Heart left ventricle (tissue), 13 donors: ENCODE measurements at regions not wholly inside any gene's neighbourhood (a gene's known extent, or its start where the extent isn't known, plus 50 kb on each side); places are given as distances from the start of the nearest gene placed in this dataset.

ENCODE experiments used
- POLR2A ChIP-seq, 2 donors: fragments of 450-650 bp; IDR thresholded peaks; one replicate each; pipeline ENCODE4 v1.6.1; 2017; ENCODE audit warnings: antibody characterized with exemption in 2 of 2, mild to moderate bottlenecking in 2 of 2, moderate library complexity in 2 of 2
- TF ChIP-seq, protein P1 (sequence below), 12 donors: fragments of 200-600 bp; sonication (generic) in 4 of 12; IDR thresholded peaks; one replicate each; pipeline versions ENCODE4 v1.5.0 to v1.8.0; 2018 to 2022; ENCODE audit warnings: antibody characterized with exemption in 12 of 12, mild to moderate bottlenecking in 5 of 12
- donor health status: ischemic (EF 13 %, LVEDD 7.1; RV severe dilation, severe dysfunction).
- donor health status: DM: no; HTN: yes; CAD: no.
- donor health status: DM: no; HTN: no; CAD: no.
- donor health status: ischemic (EF 25% LVEDD 6.9; RV normal size, moderate dysfunction).
- donor health status: ischemic (EF 25% LVEDD 5.7; RV mildly dilated, moderate dysfunction).
- donor health status: ischemic (EF 35%, LVEDD 5.7; RV mildly dilated, moderate dysfunction).
- donor health status: nonischemic (EF 11% LVEDD 7.7; RV severe dilation, severe dysfunction).
- donor health status: DM: yes; HTN: yes; CAD: no.
- donor health status: PGD.
- donor health status: ischemic (EF 29% LVEDD 5.4; RV normal size, mild dysfunction).
- donor health status: nonischemic (EF 23%, LVEDD 6.1; RV moderate dilation, normal function).

DNA sequence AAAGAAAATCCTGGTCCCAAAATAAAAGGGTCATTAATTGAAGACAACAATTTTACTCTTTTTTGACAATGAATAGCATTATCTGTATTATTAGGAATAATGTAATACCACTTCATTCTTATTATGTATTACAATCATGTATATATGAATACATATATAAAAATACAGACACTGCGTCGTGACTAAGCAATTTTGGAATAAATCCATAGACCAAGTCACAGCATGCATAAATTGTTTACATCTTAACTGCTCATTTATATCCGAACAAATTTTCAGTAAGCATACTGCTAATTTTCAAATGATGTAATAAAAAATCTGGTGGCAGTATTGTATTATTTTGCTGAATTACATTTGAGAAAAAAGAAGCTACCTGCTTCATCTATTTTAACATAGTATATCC, 321.6 kb upstream of the PITX2 start:
- TF ChIP-seq, protein P1, sequence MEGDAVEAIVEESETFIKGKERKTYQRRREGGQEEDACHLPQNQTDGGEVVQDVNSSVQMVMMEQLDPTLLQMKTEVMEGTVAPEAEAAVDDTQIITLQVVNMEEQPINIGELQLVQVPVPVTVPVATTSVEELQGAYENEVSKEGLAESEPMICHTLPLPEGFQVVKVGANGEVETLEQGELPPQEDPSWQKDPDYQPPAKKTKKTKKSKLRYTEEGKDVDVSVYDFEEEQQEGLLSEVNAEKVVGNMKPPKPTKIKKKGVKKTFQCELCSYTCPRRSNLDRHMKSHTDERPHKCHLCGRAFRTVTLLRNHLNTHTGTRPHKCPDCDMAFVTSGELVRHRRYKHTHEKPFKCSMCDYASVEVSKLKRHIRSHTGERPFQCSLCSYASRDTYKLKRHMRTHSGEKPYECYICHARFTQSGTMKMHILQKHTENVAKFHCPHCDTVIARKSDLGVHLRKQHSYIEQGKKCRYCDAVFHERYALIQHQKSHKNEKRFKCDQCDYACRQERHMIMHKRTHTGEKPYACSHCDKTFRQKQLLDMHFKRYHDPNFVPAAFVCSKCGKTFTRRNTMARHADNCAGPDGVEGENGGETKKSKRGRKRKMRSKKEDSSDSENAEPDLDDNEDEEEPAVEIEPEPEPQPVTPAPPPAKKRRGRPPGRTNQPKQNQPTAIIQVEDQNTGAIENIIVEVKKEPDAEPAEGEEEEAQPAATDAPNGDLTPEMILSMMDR (IDR thresholded peaks at IDR 0.05) = no peak
- no peak for TF ChIP-seq POLR2A (IDR thresholded peaks at IDR 0.05)
